GM19239 (cell line): ENCODE measurements at regions not wholly inside any gene's neighbourhood (a gene's known extent, or its start where the extent isn't known, plus 50 kb on each side); places are given as distances from the start of the nearest gene placed in this dataset.
"Not testable (repeated sequence)": the region's sequence is repeated elsewhere in the genome, so short reads cannot be mapped to it uniquely, and the experiment has no call there.

ENCODE experiments used
- DNase-seq: peaks from one replicate; pipeline ENCODE4 v3.0.0; 2011; ENCODE audit warnings: low spot score; ENCODE audit not compliant: insufficient read length
- FAIRE-seq: peaks from 2 replicates; lab custom pipeline; 2011; peaks lifted over from hg19 to GRCh38; lab: Jason Lieb, UNC

DNA sequence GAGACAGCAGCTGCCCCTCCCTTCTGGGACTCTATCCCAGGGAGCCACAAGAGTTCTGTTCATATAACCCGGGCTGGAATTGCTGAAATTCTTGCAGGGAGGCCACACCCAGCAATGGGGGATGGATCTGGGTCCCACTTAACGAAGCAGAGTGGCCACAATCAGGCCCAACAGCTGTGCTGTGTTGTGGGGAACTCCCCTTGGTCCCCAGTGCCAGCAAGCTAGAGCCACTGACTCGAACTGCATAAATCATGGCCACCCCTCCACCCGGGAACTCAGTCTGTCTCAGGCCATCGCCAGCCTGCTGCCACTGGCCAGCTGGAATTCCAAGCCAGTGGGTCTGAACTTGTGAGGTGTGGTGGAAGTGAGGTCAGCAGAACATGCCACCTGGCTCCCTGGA is 111.1 kb downstream of the KLF8 start:
- no peak for FAIRE-seq
- no peak for DNase-seq

DNA sequence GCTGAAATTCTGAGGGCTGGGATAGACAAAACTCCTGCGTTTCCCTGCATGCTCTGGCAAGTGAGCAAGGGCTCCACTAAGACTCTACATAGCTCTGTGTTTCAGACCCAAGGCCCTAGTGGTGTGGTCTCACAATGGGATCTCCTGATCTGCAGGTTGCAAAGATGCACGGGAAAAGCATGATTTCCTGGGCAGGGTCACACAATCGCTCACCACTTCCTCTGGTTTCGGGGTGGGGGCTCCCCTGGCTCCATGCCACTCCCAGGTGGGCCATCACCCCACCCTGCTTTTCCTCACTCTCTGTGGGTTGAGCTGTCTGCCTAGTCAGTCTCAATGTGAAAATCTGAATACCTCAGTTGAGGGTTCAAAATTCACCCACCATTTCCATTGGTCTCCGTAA is 111.5 kb downstream of the KLF8 start:
- FAIRE-seq (no peak), DNase-seq (no peak)

DNA sequence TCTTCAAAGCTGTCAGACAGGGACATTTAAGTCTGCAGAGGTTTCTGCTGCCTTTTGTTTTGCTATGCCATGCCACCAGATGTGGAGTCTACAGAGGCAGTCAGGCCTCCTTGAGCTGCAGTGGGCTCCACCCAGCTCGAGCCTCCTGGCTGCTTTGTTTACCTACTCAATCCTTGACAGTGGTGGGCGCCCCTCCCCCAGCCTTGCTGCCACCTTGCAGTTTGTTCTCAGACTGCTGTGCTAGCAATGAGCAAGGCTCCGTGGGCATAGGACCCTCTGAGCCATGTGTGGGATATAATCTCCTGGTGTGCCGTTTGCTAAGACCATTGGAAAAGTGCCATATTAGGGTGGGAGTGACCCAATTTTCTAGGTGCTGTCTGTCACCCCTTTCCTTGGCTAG is 126.0 kb downstream of the KLF8 start:
- not testable (repeated sequence) for FAIRE-seq, DNase-seq

DNA sequence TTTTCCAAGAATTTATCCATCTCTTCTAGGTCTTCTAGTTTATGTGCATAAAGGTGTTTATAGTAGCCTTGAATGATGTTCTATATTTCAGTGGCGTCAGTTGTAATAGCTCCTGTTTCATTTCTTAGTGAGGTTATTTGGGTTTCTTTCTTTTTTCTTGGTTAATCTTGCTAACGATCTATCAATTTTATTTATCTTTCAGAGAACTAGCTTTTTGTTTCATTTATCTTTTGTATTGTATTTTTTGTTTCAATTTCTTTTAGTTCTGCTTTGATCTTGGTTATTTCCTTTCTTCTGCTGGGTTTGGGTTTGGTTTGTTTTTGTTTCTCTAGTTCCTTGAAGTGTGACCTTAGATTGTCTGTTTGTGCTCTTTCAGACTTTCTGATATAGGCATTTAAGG is 133.0 kb downstream of the KLF8 start:
- FAIRE-seq, result peak; percentile 47
- DNase-seq, result not testable (repeated sequence)

DNA sequence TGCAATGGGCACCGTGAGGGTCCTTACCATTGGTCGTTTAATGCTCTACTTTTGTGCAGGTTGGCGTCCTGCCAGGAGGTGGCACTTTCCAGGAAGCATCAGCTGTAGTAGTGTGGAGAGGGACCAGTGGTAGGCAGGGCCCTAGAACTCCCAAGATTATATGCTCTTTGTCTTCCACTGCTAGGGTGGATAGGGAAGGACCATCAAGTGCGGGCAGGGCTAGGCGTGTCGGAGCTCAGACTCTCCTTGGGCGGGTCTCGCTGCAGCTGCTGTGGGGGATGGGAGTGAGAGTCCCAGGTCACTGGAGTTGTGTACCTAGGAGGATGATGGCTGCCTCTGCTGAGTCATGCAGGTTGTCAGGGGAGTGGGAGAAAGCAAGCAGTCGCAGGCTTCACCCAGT is 134.7 kb downstream of the KLF8 start:
- no peak for DNase-seq
- no peak for FAIRE-seq

DNA sequence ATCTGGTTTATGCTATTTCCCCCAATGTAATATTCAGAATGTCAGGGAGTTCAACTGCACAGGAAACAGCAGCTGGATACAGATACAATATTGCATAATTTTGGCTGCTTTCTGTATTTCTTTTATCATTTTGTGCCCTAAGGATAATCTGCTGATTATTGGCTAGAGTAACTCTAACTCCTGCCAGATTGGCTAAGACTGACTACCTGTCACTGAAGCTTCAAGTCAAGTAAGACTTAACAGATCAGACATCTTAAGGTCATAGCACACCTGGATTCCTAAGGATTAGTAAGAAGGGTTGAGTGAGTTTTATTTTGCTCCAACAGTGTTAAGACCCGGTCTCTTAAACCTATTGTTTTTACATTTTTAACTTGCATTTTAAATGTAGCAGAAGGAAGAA is 136.8 kb downstream of the KLF8 start:
- no peak for FAIRE-seq
- no peak for DNase-seq

DNA sequence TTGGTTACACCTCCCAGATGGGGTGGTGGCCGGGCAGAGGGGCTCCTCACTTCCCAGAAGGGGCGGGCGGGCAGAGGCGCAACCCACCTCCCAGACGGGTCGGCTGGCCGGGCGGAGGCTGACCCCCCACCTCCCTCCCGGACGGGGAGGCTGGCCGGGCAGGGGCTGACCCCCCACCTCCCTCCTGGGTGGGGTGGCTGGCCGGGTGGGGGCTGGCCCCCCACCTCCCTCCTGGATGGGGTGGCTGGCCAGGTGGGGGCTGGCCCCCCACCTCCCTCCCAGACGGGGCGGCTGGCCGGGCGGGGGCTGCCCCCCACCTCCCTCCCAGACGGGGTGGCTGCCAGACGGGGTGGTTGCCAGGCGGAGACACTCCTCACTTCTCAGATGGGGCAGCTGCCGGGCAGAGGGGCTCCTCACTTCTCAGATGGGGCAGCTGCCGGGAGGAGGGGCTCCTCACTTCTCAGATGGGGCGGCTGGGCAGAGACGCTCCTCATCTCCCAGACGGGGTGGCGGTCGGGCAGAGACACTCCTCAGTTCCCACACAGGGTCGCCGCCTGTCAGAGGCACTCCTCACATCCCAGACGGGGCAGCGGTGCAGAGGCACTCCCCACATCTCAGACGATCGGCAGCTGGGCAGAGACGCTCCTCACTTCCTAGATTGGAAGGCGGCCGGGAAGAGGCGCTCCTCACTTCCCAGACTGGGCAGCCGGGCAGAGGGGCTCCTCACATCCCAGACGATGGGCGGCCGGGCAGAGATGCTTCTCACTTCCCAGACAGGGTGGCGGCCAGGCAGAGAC is 148.0 kb downstream of the KLF8 start:
- not testable (repeated sequence) for FAIRE-seq, DNase-seq

DNA sequence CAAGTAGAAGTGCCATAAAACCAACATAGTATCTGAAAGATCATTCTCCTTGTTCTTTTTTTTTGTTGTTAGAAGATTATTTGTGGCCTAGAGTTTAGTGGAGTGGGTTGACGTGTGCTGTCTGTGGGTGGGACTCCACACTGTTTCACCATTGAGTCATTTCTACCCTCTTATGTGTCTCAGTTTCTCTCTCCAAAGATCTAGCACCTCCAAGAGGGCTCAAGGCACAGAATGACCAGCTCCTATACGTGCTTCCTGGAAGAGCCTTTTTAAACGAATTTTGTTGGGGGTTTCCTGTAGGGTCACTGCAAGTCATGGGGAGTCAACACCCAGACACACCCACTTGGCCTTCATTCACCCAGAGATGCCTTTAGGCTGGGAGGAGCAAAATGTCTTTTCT is 150.1 kb downstream of the KLF8 start:
- FAIRE-seq (no peak), DNase-seq (no peak)

DNA sequence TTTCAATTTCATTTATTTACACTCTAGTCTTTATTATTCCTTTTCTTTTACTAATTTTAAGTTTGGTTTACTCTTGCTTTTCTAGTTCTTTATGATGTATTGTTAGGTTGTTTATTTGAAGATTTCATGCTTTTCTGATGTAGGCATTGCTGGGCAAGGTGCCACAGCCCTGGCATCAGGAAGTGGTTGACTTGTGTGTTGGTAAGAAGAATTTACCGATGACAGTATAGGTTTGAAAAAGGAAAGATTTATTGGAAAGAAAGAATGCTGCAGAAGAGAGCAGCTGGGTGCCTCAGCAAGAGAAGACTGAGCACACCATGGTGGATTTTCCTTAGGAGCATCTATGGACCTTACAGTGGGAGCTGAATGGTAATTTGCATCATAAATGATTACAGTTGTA is 153.2 kb downstream of the KLF8 start:
- DNase-seq (no peak), FAIRE-seq (no peak)

DNA sequence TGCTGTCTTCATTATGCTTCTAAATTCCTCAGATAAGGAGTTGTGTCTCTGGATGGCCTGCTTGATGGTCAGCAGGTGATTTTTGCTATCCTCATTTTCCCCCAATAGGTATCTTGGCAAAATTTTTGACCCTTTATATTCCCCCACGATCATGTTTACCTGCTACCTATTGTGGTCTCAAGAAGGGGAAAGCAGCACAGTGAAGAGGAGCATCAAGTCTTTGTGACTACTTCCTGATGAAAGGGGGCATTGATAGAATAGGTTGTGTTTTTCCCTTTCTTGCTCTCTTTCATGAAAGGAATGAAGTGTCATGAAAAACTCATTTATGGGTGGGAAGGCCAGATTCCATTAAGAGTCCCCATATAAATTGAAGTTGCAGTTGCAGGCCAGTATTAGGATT is 153.8 kb downstream of the KLF8 start:
- DNase-seq, result no peak
- FAIRE-seq, result no peak

DNA sequence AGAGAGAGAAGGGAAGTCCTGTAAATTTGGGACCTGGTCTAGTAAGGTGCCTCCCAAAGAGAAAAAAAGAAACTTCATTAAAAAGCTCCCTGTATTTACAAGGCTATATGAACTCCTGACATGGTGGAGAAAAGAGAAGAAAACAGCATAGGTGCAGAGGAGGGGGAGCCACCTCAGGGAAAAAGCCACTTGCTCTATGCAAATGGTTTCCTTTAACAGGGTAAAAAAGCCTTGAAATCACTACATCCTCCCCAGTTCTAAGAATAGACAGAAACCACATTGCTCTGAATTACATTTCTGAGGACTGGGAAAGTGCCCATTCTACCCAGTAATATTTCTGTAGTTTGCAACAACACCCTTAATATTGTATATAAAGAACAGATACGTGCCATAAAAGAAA is 165.5 kb downstream of the KLF8 start:
- no peak for DNase-seq

DNA sequence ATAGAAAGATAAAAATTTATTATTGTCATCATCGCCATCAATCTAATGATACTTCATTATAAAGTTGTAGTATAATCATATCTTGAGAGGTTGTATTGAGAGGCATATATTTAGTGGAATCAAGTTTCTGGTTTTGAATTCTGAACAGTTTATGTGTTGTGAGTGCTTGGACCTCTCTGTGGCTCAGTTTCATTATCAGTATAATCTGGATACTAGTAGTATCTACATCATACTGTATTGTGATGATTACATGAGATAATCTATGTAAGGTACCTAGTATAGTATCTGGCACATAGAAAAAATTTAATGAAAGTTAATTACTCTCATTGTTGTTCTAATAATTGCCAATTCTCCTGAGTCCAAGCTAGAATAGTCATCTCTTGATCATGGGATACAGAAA is 161.2 kb upstream of the UBQLN2 start:
- DNase-seq, result no peak
- no peak for FAIRE-seq

More for the DNA sequence above, 165.5 kb downstream of the KLF8 start:
- no peak for FAIRE-seq

DNA sequence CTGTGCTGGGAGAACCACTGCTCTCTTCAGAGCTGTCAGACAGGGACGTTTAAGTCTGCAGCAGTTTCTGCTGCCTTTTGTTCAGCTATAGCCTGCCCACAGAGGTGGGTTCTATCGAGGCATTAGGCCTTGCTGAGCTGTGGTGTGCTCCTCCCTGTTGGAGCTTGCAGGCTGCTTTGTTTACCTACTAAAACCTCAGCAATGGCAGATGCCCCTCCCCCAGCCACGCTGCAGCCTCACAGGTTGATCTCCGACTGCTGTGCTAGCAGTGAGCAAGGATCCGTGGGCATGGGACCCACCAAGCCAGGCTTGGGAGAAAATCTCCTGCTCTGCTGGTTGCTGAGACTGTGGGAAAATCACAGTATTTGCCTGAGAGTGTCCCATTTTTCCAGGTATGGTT is 133.8 kb upstream of the UBQLN2 start:
- DNase-seq (no peak), FAIRE-seq (no peak)

DNA sequence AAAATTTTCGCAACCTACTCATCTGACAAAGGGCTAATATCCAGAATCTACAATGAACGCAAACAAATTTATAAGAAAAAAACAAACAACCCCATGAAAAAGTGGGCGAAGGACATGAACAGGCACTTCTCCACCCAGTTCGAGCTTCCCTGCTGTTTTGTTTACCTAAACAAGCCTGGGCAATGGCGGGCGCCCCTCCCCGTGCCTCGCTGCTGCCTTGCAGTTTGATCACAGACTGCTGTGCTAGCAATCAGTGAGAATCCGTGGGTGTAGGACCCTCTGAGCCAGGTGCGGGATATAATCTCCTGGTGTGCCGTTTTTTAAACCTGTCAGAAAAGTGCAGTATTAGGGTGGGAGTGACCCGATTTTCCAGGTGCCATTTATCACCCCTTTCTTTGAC is 111.4 kb upstream of the UBQLN2 start:
- FAIRE-seq, DNase-seq: not testable (repeated sequence)

DNA sequence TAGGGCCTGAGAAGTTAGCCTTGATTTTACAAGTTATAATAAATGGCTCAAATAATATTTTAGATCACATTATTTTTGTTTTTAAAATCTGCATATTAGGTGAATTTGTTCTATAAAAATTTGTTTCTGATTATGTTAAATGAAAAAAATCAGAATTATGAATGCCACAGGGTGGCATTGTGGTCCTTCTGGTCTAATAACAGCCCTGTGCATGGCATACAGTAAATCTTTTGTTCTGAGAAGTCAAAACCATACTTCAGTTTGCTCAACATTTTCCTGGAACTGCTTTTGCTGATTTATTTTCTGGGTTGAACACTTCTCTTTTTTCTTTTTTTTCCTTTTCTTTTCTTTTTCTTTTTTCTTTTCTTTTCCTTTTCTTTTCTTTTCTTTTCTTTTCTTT is 101.0 kb upstream of the UBQLN2 start:
- FAIRE-seq, result no peak
- no peak for DNase-seq

DNA sequence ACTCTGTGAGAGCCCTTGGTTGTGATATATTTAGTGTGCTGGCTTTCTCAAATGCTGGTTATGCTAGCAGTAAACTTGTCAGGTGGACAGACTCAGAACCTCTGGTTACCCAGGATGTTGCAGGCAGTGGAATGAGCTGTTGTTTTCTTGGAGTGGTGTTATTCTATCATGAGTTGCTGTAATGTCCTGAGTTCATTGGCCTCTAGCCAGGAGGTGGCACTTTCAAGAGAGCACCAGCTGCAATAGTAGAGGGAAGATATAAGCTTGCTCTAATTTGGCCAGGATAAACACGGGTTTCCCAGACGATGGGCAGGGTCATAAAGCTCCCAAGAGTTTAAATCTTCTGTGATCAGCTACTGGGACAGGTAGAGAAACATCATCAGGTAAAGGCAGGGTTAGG is 95.0 kb upstream of the UBQLN2 start:
- FAIRE-seq, result no peak
- no peak for DNase-seq

DNA sequence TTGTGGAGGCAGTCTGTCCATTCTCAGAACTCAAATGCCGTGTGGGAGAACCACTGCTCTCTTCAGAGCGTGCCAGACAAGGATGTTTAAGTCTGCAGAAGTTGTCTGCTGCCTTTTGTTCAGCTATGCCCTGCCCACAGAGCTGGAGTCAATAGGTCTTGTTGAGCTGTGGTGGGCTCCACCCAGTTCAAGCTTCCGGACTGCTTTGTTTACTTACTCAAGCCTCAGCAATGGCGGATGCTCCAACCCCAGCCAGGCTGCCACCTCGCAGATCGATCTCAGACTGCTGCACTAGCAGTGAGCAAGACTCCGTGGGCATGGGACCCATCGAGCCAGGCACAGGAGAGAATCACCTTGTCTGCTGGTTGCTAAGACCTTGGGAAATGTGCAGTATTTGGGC is 68.5 kb upstream of the UBQLN2 start:
- FAIRE-seq, DNase-seq: not testable (repeated sequence)

DNA sequence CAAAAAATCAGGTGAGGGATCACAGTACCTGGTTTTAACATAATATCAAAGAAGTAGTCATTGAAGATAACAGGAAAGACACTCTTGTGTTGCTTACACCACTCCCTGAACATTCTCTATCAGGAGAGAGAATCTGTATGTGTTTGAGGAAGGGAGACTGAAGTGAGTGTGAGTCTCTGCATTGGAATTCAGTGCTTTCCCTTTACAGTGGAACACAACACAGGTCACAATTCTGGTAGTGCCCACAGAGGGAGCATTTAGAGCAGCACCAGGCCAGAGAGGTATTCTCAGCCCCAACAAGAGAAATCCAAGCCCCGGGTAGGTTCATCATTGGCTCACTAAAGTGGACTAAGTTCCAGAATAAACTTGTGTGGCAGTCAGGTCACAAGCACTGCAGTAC is 64.7 kb upstream of the UBQLN2 start:
- DNase-seq (no peak), FAIRE-seq (no peak)

DNA sequence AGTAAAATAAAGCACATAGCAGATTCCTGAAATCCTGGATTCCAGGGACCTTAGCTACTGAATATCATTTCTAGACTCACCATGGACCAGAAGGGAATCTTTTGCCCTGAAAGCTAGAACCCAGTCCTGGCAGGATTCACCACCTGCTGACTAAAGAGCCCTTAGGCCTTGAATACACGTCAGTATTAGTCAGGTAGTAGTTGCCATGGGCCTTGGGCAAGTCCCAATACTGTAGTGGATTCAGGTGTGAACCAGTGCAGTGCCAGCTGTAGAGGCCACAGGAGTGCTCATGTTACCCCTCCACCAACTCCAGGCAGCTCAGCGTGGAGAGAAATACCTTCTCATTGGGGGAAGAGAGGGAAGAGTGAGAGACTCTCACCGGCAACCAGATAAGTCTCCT is 64.1 kb upstream of the UBQLN2 start:
- FAIRE-seq, result no peak
- DNase-seq, result no peak

DNA sequence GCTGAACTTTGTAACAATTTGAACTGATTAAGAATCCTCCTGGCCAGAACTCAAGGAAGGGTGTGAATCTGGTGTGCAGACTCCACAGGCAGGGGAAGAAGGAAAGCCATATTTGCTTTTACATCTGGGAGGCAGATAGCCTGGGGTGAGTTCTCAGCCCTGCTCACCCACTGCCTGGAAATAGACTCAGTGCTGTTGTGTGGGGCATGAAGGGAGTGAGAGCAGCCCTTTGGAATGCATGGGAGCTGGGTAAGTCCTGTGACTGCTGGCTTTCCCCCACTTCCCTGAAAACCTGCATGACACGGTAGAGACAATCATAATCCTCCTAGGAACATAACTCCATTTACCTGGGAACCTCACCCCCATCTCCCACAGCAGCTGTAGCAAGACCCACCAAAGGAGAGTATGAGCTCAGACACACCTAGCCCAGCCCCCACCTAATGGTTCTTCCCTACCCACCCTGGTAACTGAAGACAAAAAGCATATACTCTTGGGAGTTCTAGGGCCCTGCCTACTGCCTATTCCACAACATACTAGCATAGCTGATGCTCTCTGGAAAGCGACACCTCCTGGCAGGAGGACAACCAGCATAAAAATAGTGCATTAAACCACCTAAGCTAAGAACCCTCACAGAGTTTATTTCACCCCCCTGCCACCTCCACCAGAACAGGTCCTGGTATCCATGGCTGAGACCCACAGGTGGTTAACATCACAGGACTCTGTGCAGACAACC is 59.3 kb upstream of the UBQLN2 start:
- no peak for DNase-seq
- no peak for FAIRE-seq

DNA sequence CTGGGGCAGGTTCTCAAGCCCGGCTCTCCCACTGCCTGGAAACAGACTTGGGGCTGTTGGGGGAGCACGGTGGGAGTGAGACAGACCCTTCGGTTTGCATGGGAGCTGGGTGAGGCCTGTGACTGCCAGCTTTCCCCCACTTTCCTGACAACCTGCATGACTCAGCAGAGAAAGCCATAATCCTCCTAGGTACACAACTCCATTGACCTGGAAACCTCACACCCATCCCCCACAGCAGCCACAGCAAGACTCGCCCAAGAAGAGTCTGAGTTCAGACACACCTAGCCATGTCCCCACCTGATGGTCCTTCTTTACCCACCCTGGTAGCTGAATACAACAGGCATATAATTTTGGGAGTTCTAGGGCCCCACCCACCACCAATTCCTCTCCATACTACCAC is 57.6 kb upstream of the UBQLN2 start:
- FAIRE-seq, result no peak
- no peak for DNase-seq
